ENCODE measurements at regions not wholly inside any gene's neighbourhood (a gene's known extent, or its start where the extent isn't known, plus 50 kb on each side); places are given as distances from the start of the nearest gene placed in this dataset.

- DNase-seq (ENCODE audit: low spot score) = no peak
- H3K79me2 ChIP-seq (ENCODE audit: insufficient read depth, low read depth, low read length) = no peaks in the 10 kb centered on the region
- H4K20me1 ChIP-seq (ENCODE audit: insufficient read depth, low read length) = no peaks in the 10 kb centered on the region
- H3K4me1 ChIP-seq (ENCODE audit: insufficient read depth, low read length, poor library complexity, severe bottlenecking) = no peaks in the 10 kb centered on the region
- H3K27ac ChIP-seq (ENCODE audit: low read depth, low read length, poor library complexity, severe bottlenecking) = no peak overlapping the region
- H3K4me2 ChIP-seq (ENCODE audit: low read length) = no peak overlapping the region
- ChIA-PET POLR2A (interaction anchor here (0.5 kb wide), 1 partner anchor 11 kb away, joined by 3 read pairs; no protein-coding TSS in a partner anchor), CTCF (ENCODE audit: unreplicated experiment) (interaction anchor here (0.9 kb wide), 1 partner anchor 49 kb away, joined by 3 read pairs; no protein-coding TSS in a partner anchor)
- intact Hi-C loops (cut with micrococcal nuclease; ENCODE audit: unreplicated experiment) = no loop called here
- no peak overlapping the region for H2AFZ ChIP-seq (ENCODE audit: low read length)
- no peaks in the 10 kb centered on the region for H3K9me3 ChIP-seq (ENCODE audit: low read length)
- TF ChIP-seq EZH2phosphoT487 (IDR thresholded peaks at IDR 0.05; ENCODE audit: borderline replicate concordance, low read depth, low read length) (no peak), CTCF (conservative IDR thresholded peaks at IDR 0.05; ENCODE audit: low read length) (no peak)
- H3K9me2 ChIP-seq (ENCODE audit: insufficient read depth, low read length) = no peaks in the 10 kb centered on the region
- H3K36me3 ChIP-seq (ENCODE audit: insufficient read depth, low read length) = no peaks in the 10 kb centered on the region
- BruUV-seq (replicated peaks) = no TSS peak
- H3K4me3 ChIP-seq (ENCODE audit: low read depth, low read length, poor library complexity, severe bottlenecking) = no peak overlapping the region
Observed at GRCh38 chr11:79783833-79784232, 343.0 kb upstream of the TENM4 start.

GRCh38 chr11:79768343-79768742 is 327.5 kb upstream of the TENM4 start:
- no peak overlapping the region for H3K4me3 ChIP-seq (ENCODE audit: low read depth, low read length, poor library complexity, severe bottlenecking)
- H3K9me3 ChIP-seq (ENCODE audit: low read length) = no peaks in the 10 kb centered on the region
- H3K36me3 ChIP-seq (ENCODE audit: insufficient read depth, low read length) = no peaks in the 10 kb centered on the region
- no peaks in the 10 kb centered on the region for H4K20me1 ChIP-seq (ENCODE audit: insufficient read depth, low read length)
- no peaks in the 10 kb centered on the region for H3K79me2 ChIP-seq (ENCODE audit: insufficient read depth, low read depth, low read length)
- no peak overlapping the region for H3K4me2 ChIP-seq (ENCODE audit: low read length)
- no peaks in the 10 kb centered on the region for H3K9me2 ChIP-seq (ENCODE audit: insufficient read depth, low read length)
- CTCF ChIA-PET (ENCODE audit: unreplicated experiment) = no interaction called here
- no peak overlapping the region for H3K27ac ChIP-seq (ENCODE audit: low read depth, low read length, poor library complexity, severe bottlenecking)
- no peaks in the 10 kb centered on the region for H3K4me1 ChIP-seq (ENCODE audit: insufficient read depth, low read length, poor library complexity, severe bottlenecking)
- intact Hi-C loops (cut with micrococcal nuclease; ENCODE audit: unreplicated experiment) = no loop called here
- TF ChIP-seq CTCF (conservative IDR thresholded peaks at IDR 0.05; ENCODE audit: low read length) = no peak
- no peak for TF ChIP-seq EZH2phosphoT487 (IDR thresholded peaks at IDR 0.05; ENCODE audit: borderline replicate concordance, low read depth, low read length)
- no peak overlapping the region for H2AFZ ChIP-seq (ENCODE audit: low read length)
- no peak for DNase-seq (ENCODE audit: low spot score)
- POLR2A ChIA-PET = no interaction called here
- BruUV-seq (replicated peaks) = no TSS peak

- TF ChIP-seq EZH2phosphoT487 (IDR thresholded peaks at IDR 0.05; ENCODE audit: borderline replicate concordance, low read depth, low read length) (no peak), CTCF (conservative IDR thresholded peaks at IDR 0.05; ENCODE audit: low read length) (no peak)
- H2AFZ ChIP-seq (ENCODE audit: low read length) = no peak overlapping the region
- CTCF ChIA-PET (ENCODE audit: unreplicated experiment) = no interaction called here
- H3K36me3 ChIP-seq (ENCODE audit: insufficient read depth, low read length) = no peaks in the 10 kb centered on the region
- BruUV-seq (replicated peaks) = no TSS peak
- no peaks in the 10 kb centered on the region for H3K9me2 ChIP-seq (ENCODE audit: insufficient read depth, low read length)
- no peak overlapping the region for H3K4me2 ChIP-seq (ENCODE audit: low read length)
- H3K4me1 ChIP-seq (ENCODE audit: insufficient read depth, low read length, poor library complexity, severe bottlenecking) = no peaks in the 10 kb centered on the region
- H3K9me3 ChIP-seq (ENCODE audit: low read length) = no peaks in the 10 kb centered on the region
- H3K4me3 ChIP-seq (ENCODE audit: low read depth, low read length, poor library complexity, severe bottlenecking) = no peak overlapping the region
- no peak for DNase-seq (ENCODE audit: low spot score)
- H3K79me2 ChIP-seq (ENCODE audit: insufficient read depth, low read depth, low read length) = no peaks in the 10 kb centered on the region
- H3K27ac ChIP-seq (ENCODE audit: low read depth, low read length, poor library complexity, severe bottlenecking) = no peak overlapping the region
- intact Hi-C loops (cut with micrococcal nuclease; ENCODE audit: unreplicated experiment) = no loop called here
- POLR2A ChIA-PET = no interaction called here
- H4K20me1 ChIP-seq (ENCODE audit: insufficient read depth, low read length) = no peaks in the 10 kb centered on the region
Observed at GRCh38 chr11:79762279-79762921, 321.6 kb upstream of the TENM4 start.
